IMR-90 (cell line): ENCODE measurements at regions not wholly inside any gene's neighbourhood (a gene's known extent, or its start where the extent isn't known, plus 50 kb on each side); places are given as distances from the start of the nearest gene placed in this dataset.
A peak's percentile ranks its signal among the peaks of the same experiment; 100 is the strongest.

Source experiments
- ATAC-seq: fragments of 200-7000 bp; cut with Tn5 transposase; 2 replicates; pipeline ENCODE4 v1.9.1; 2020; ENCODE audit warnings: low read depth, mild to moderate bottlenecking, moderate library complexity
- BruUV-seq: library from RNA; stranded (reverse); fragments of 400-500 nt; replicated peaks from 2 replicates; lab custom pipeline; 2021; lab: Mats Ljungman, UMichigan
- CTCF ChIA-PET: fragments of 300-600 bp; formaldehyde crosslinking; extraction: SDS; loops from one replicate; lab custom pipeline; 2021; ENCODE audit warnings: antibody characterized with exemption; lab: Yijun Ruan, JAX
- POLR2A ChIA-PET: fragments of 300-600 bp; sonication (Branson Sonifier 250); formaldehyde crosslinking; loops from one replicate; lab custom pipeline; 2022; ENCODE audit warnings: antibody characterized with exemption; ENCODE audit not compliant: unreplicated experiment; lab: Charles Lee
- DNase-seq: peaks from one replicate; pipeline ENCODE4 v3.0.0; 2013
- H2AFZ ChIP-seq: replicated peaks from 2 replicates; pipeline ENCODE3; 2013; ENCODE audit warnings: low read length, mild to moderate bottlenecking; ENCODE audit not compliant: poor library complexity
- H2AK5ac ChIP-seq: 2 replicates; pipeline ENCODE4 v1.6.1; 2013; ENCODE audit warnings: low read depth, low read length, inconsistent platforms
- H2AK9ac ChIP-seq: replicated peaks from 2 replicates; pipeline ENCODE3; 2013; ENCODE audit warnings: mild to moderate bottlenecking, low read depth, low read length, moderate library complexity; ENCODE audit not compliant: poor library complexity
- H2BK120ac ChIP-seq: 2 replicates; pipeline ENCODE4 v1.6.1; 2013; ENCODE audit warnings: low read depth, low read length, inconsistent platforms
- H2BK15ac ChIP-seq: 3 replicates; pipeline ENCODE4 v1.6.1; 2013; ENCODE audit warnings: low read depth, low read length, inconsistent platforms
- H2BK20ac ChIP-seq: 2 replicates; pipeline ENCODE4 v1.6.1; 2013; ENCODE audit warnings: low read depth, mild to moderate bottlenecking, inconsistent platforms, low read length, moderate library complexity
- H2BK5ac ChIP-seq: 2 replicates; pipeline ENCODE4 v1.6.1; 2013; ENCODE audit warnings: mild to moderate bottlenecking, low read depth, low read length, inconsistent platforms; ENCODE audit not compliant: poor library complexity, severe bottlenecking
- H3K14ac ChIP-seq: replicated peaks from 2 replicates; pipeline ENCODE4 v1.6.1; 2013; ENCODE audit warnings: low read depth, low read length, inconsistent platforms
- H3K18ac ChIP-seq: 2 replicates; pipeline ENCODE4 v1.6.1; 2013; ENCODE audit warnings: low read depth, low read length, control low read depth
- H3K23ac ChIP-seq: 2 replicates; pipeline ENCODE4 v1.6.1; 2013; ENCODE audit warnings: low read depth, low read length, inconsistent platforms
- H3K27ac ChIP-seq: 2 replicates; pipeline ENCODE4 v1.5.1; 2013; ENCODE audit warnings: mild to moderate bottlenecking, control low read depth, low read length; ENCODE audit not compliant: insufficient read depth
- H3K27me3 ChIP-seq: 2 replicates; pipeline ENCODE4 v1.6.1; 2013; ENCODE audit warnings: low read length; ENCODE audit not compliant: control insufficient read depth, insufficient read depth
- H3K36me3 ChIP-seq: 2 replicates; pipeline ENCODE4 v1.6.1; 2013; ENCODE audit warnings: low read length, mixed read lengths; ENCODE audit not compliant: control insufficient read depth, insufficient read depth
- H3K4ac ChIP-seq: 2 replicates; pipeline ENCODE4 v1.6.1; 2013; ENCODE audit warnings: low read depth, low read length, inconsistent platforms
- H3K4me1 ChIP-seq: 2 replicates; pipeline ENCODE4 v1.6.1; 2013; ENCODE audit warnings: low read length, mixed read lengths; ENCODE audit not compliant: control insufficient read depth, insufficient read depth
- H3K4me2 ChIP-seq: 2 replicates; pipeline ENCODE4 v1.6.1; 2013; ENCODE audit warnings: low read depth, mild to moderate bottlenecking, control low read depth, low read length, moderate library complexity
- H3K4me3 ChIP-seq: 2 replicates; pipeline ENCODE4 v1.5.1; 2013; ENCODE audit warnings: low read depth, mild to moderate bottlenecking, control low read depth, low read length, moderate library complexity; ENCODE audit not compliant: insufficient read depth
- H3K56ac ChIP-seq: 2 replicates; pipeline ENCODE4 v1.6.1; 2013; ENCODE audit warnings: low read length, inconsistent platforms; ENCODE audit not compliant: insufficient read depth; ENCODE audit errors: extremely low read depth
- H3K79me1 ChIP-seq, 2 experiments: 2 replicates each; pipeline ENCODE4 v1.6.1; 2013; ENCODE audit warnings: low read length in 2 of 2, inconsistent platforms in 1 of 2, low read depth in 1 of 2
- H3K9ac ChIP-seq: 2 replicates; pipeline ENCODE4 v1.6.1; 2013; ENCODE audit warnings: low read depth, low read length, control low read depth
- H3K9me1 ChIP-seq: 2 replicates; pipeline ENCODE4 v1.6.1; 2013; ENCODE audit warnings: low read length, inconsistent platforms; ENCODE audit not compliant: insufficient read depth
- H3K9me3 ChIP-seq: 2 replicates; pipeline ENCODE4 v1.6.1; 2013; ENCODE audit warnings: low read length; ENCODE audit not compliant: control insufficient read depth, insufficient read depth
- H4K20me1 ChIP-seq: 2 replicates; pipeline ENCODE4 v1.6.1; 2013; ENCODE audit warnings: low read length, inconsistent platforms; ENCODE audit not compliant: insufficient read depth
- H4K5ac ChIP-seq: 2 replicates; pipeline ENCODE4 v1.6.1; 2013; ENCODE audit warnings: mild to moderate bottlenecking, low read depth, low read length, control low read depth
- H4K8ac ChIP-seq, 2 experiments: 2 replicates each; pipeline ENCODE4 v1.6.1; 2013; ENCODE audit warnings: low read depth in 2 of 2, low read length in 2 of 2, control low read depth in 1 of 2, inconsistent platforms in 1 of 2
- H4K91ac ChIP-seq: 2 replicates; pipeline ENCODE4 v1.6.1; 2013; ENCODE audit warnings: low read depth, low read length, inconsistent platforms; ENCODE audit not compliant: insufficient read depth
- MAFK ChIP-seq: IDR thresholded peaks from 2 replicates; pipeline ENCODE4 v1.6.1; 2012; ENCODE audit warnings: low read depth, low read length, improper control_type of control experiment
- MXI1 ChIP-seq: IDR thresholded peaks from 2 replicates; pipeline ENCODE4 v1.6.1; 2012; ENCODE audit warnings: low read depth, mild to moderate bottlenecking, low read length, moderate library complexity, borderline replicate concordance
- USF2 ChIP-seq: fragments of 150-350 bp; IDR thresholded peaks from 2 replicates; pipeline ENCODE4 v1.6.1; 2017; ENCODE audit warnings: mild to moderate bottlenecking, antibody characterized with exemption, low read length, low read depth
- WGBS, 2 experiments: methylation state at CpG; one replicate each; pipeline versions ENCODE4 v1.1.5 to v1.1.7; 2013; ENCODE audit warnings: missing lambda C conversion rate in 2 of 2; ENCODE audit not compliant: insufficient read length in 1 of 2; ENCODE audit errors: extremely low coverage in 2 of 2; 5-methylcytosine and 5-hydroxymethylcytosine counted together
- dilution Hi-C: fragments of 300-500 bp; cut with HindIII; formaldehyde crosslinking; loops from one replicate; pipeline ENCODE4 v1.14.3; 2018; ENCODE audit warnings: low sequenced_read_pairs; ENCODE audit not compliant: unreplicated experiment
- in situ Hi-C: fragments of 300-500 bp; cut with MboI; formaldehyde crosslinking; loops from 3 replicates; pipeline ENCODE4 v1.14.3; 2019; ENCODE audit warnings: low sequenced_read_pairs, inconsistent platforms, mixed read lengths
- intact Hi-C: fragments of 100-400 bp; cut with micrococcal nuclease; formaldehyde crosslinking; loops from 2 replicates; pipeline ENCODE4 v1.10.0; 2022

GRCh38 chr13:107301724-107302374 is 733.9 kb upstream of the ARGLU1 start:
- Histone ChIP-seq H2AK5ac (peak overlapping the region; percentile 3; the same call in 1 of the 2 replicates), H4K5ac (no peak overlapping the region), H2AFZ (no peak overlapping the region), H3K4ac (no peak overlapping the region), H3K56ac (no peak overlapping the region), H3K79me1 (peaks cover 4 to 27% of the 10 kb centered on the region in 2 experiments), H2BK5ac (no peak overlapping the region), H4K8ac (no peak overlapping the region), H3K27ac (no peak overlapping the region), H3K23ac (no peak overlapping the region), H2BK20ac (no peak overlapping the region), H3K4me3 (no peak overlapping the region), H4K91ac (no peak overlapping the region), H2AK9ac (no peak overlapping the region), H3K4me1 (no peaks in the 10 kb centered on the region), H2BK120ac (no peak overlapping the region), H3K18ac (no peak overlapping the region; the same call in 1 of the 2 replicates), H3K9me1 (no peaks in the 10 kb centered on the region), H3K36me3 (no peaks in the 10 kb centered on the region), H4K20me1 (no peaks in the 10 kb centered on the region), H2BK15ac (no peak overlapping the region), H3K14ac (no peak overlapping the region), H3K27me3 (no peaks in the 10 kb centered on the region), H3K9ac (no peak overlapping the region), H3K4me2 (no peak overlapping the region), H3K9me3 (no peaks in the 10 kb centered on the region)
- no TSS peak for BruUV-seq
- ChIA-PET CTCF (interaction anchor here (0.8 to 1.3 kb wide), 2 partner anchors 9 to 21 kb away, joined by 3 to 4 read pairs; no protein-coding TSS in a partner anchor), POLR2A (no interaction called here)
- dilution Hi-C loops (no loop called here), intact Hi-C loops (loop anchor here (5.0 kb wide), 1 partner anchor 40 kb away; no protein-coding TSS in a partner anchor), in situ Hi-C loops (no loop called here)
- no peak for ATAC-seq
- TF ChIP-seq MAFK (no peak), MXI1 (no peak), USF2 (no peak)
- DNase-seq: no peak
- no CpG with 5 or more reads among the region's 4 CpGs for WGBS, 2 experiments
